HG02885 (cell line): ENCODE measurements at regions not wholly inside any gene's neighbourhood (a gene's known extent, or its start where the extent isn't known, plus 50 kb on each side); places are given as distances from the start of the nearest gene placed in this dataset.
"Not testable (repeated sequence)": the region's sequence is repeated elsewhere in the genome, so short reads cannot be mapped to it uniquely, and the experiment has no call there.

Experiments
- ATAC-seq: cut with Tn5 transposase; IDR thresholded peaks from one replicate; pipeline ENCODE4 v1.9.1; 2021; ENCODE audit warnings: mild to moderate bottlenecking; ENCODE audit not compliant: unreplicated experiment, poor library complexity

- ATAC-seq: no peak
These were observed 487.2 kb upstream of the LCORL start for GRCh38 chr4:18508786-18509185.

- ATAC-seq: no peak
These were observed 459.4 kb upstream of the LCORL start for GRCh38 chr4:18480928-18481327.

- no peak for ATAC-seq
These were observed 458.8 kb upstream of the LCORL start for GRCh38 chr4:18480342-18480741.

- ATAC-seq: no peak
These were observed 458.3 kb upstream of the LCORL start for GRCh38 chr4:18479825-18480224.

- ATAC-seq: no peak
These were observed 442.5 kb upstream of the LCORL start for GRCh38 chr4:18463987-18464559.

- ATAC-seq: no peak
These were observed 436.9 kb upstream of the LCORL start for GRCh38 chr4:18458465-18458864.

GRCh38 chr4:18454349-18454748, 432.8 kb upstream of the LCORL start:
- ATAC-seq: no peak

GRCh38 chr4:18445110-18445509, 423.6 kb upstream of the LCORL start:
- no peak for ATAC-seq

GRCh38 chr4:18444206-18444605, 422.7 kb upstream of the LCORL start:
- ATAC-seq: no peak

GRCh38 chr4:18442957-18443356, 421.4 kb upstream of the LCORL start:
- no peak for ATAC-seq

GRCh38 chr4:18441676-18442075, 420.1 kb upstream of the LCORL start:
- no peak for ATAC-seq

GRCh38 chr4:18441203-18441590, 419.6 kb upstream of the LCORL start:
- ATAC-seq: no peak

GRCh38 chr4:18440527-18441202, 419.1 kb upstream of the LCORL start:
- no peak for ATAC-seq

- no peak for ATAC-seq
These were observed 417.8 kb upstream of the LCORL start for GRCh38 chr4:18439311-18439710.

- ATAC-seq: no peak
These were observed 414.2 kb upstream of the LCORL start for GRCh38 chr4:18435781-18436180.

- no peak for ATAC-seq
These were observed 401.1 kb upstream of the LCORL start for GRCh38 chr4:18422685-18423084.

- ATAC-seq: no peak
These were observed 400.0 kb upstream of the LCORL start for GRCh38 chr4:18421519-18421918.

GRCh38 chr4:18419780-18420179, 398.2 kb upstream of the LCORL start:
- ATAC-seq: peak; percentile 74

GRCh38 chr4:18418195-18418898, 396.8 kb upstream of the LCORL start:
- not testable (repeated sequence) for ATAC-seq

- not testable (repeated sequence) for ATAC-seq
These were observed 396.1 kb upstream of the LCORL start for GRCh38 chr4:18417651-18418050.

GRCh38 chr4:18406264-18406663, 384.7 kb upstream of the LCORL start:
- no peak for ATAC-seq

GRCh38 chr4:18405054-18405453, 383.5 kb upstream of the LCORL start:
- ATAC-seq: no peak
